HEK293 (cell line): ENCODE measurements at regions not wholly inside any gene's neighbourhood (a gene's known extent, or its start where the extent isn't known, plus 50 kb on each side); places are given as distances from the start of the nearest gene placed in this dataset.

Experiments used
- CTCF ChIA-PET: fragments of 350-600 bp; formaldehyde crosslinking; extraction: SDS; loops from one replicate; lab custom pipeline; 2021; ENCODE audit warnings: antibody characterized with exemption; lab: Yijun Ruan, JAX
- POLR2A ChIA-PET: fragments of 300-600 bp; formaldehyde crosslinking; extraction: SDS; loops from one replicate; lab custom pipeline; 2020; ENCODE audit warnings: antibody characterized with exemption, inconsistent platforms; lab: Yijun Ruan, JAX
- H3K27ac ChIP-seq: fragments of 200-500 bp; sonication (Bioruptor generic); 2 replicates; pipeline ENCODE4 v1.5.1; 2014; ENCODE audit warnings: low read depth, low read length, control low read depth, inconsistent platforms; ENCODE audit errors: extremely low read depth
- H3K36me3 ChIP-seq, 2 experiments: fragments of 200-500 bp in 1 of 2; sonication (Bioruptor generic) in 1 of 2; 1 replicate in 1 of 2; 2 replicates in 1 of 2; pipeline ENCODE4 v1.5.1; 2014 to 2017; ENCODE audit warnings: inconsistent platforms in 2 of 2, low read length in 2 of 2; ENCODE audit not compliant: control insufficient read depth in 2 of 2, insufficient read depth in 1 of 2
- H3K4me1 ChIP-seq: fragments of 200-500 bp; sonication (Bioruptor generic); 2 replicates; pipeline ENCODE4 v1.5.1; 2014; ENCODE audit warnings: mild to moderate bottlenecking, low read length, inconsistent platforms; ENCODE audit not compliant: control insufficient read depth, insufficient read depth
- H3K4me3 ChIP-seq: 2 replicates; pipeline ENCODE4 v1.5.1; 2011; ENCODE audit warnings: low read depth, mild to moderate bottlenecking, control low read depth, low read length, moderate library complexity
- H3K9me3 ChIP-seq: fragments of 200-500 bp; sonication (Bioruptor generic); 2 replicates; pipeline ENCODE4 v1.5.1; 2014; ENCODE audit warnings: low read depth, low read length, inconsistent platforms; ENCODE audit not compliant: control insufficient read depth, insufficient read depth
- BCL11A ChIP-seq: fragments of 450-650 bp; formaldehyde crosslinking; IDR thresholded peaks from 2 replicates; pipeline ENCODE4 v1.5.1; 2016; ENCODE audit warnings: low read depth, missing biosample characterization, missing genetic modification characterization
- ELK4 ChIP-seq: IDR thresholded peaks from 2 replicates; pipeline ENCODE4 v1.6.1; 2011; ENCODE audit warnings: mild to moderate bottlenecking, low read depth, low read length, borderline replicate concordance
- FEZF1 ChIP-seq: fragments of 450-650 bp; formaldehyde crosslinking; IDR thresholded peaks from 2 replicates; pipeline ENCODE4 v1.5.1; 2016; ENCODE audit warnings: missing biosample characterization, missing genetic modification characterization
- HOXA7 ChIP-seq: sonication (generic); formaldehyde crosslinking; IDR thresholded peaks from 2 replicates; pipeline ENCODE4 v1.8.1; 2022; ENCODE audit warnings: missing genetic modification reagents, borderline replicate concordance
- IKZF3 ChIP-seq: fragments of 450-650 bp; IDR thresholded peaks from 2 replicates; pipeline ENCODE4 v1.5.0; 2018; ENCODE audit warnings: missing biosample characterization, mild to moderate bottlenecking, missing genetic modification characterization, moderate library complexity
- INSM2 ChIP-seq: fragments of 450-650 bp; formaldehyde crosslinking; IDR thresholded peaks from 2 replicates; pipeline ENCODE4 v1.5.1; 2016; ENCODE audit warnings: missing biosample characterization, missing genetic modification characterization
- KLF16 ChIP-seq: fragments of 450-650 bp; formaldehyde crosslinking; IDR thresholded peaks from 2 replicates; pipeline ENCODE4 v1.5.1; 2017; ENCODE audit warnings: missing biosample characterization, missing genetic modification characterization
- KLF9 ChIP-seq: fragments of 450-650 bp; formaldehyde crosslinking; IDR thresholded peaks from 2 replicates; pipeline ENCODE4 v1.5.1; 2016; ENCODE audit warnings: missing biosample characterization, missing genetic modification characterization, low read depth
- OVOL3 ChIP-seq: fragments of 450-650 bp; formaldehyde crosslinking; IDR thresholded peaks from 2 replicates; pipeline ENCODE4 v1.5.1; 2016; ENCODE audit warnings: missing biosample characterization, missing genetic modification characterization
- PRDM1 ChIP-seq: fragments of 450-650 bp; formaldehyde crosslinking; IDR thresholded peaks from 2 replicates; pipeline ENCODE4; 2016; ENCODE audit warnings: missing biosample characterization, missing genetic modification characterization
- RBAK ChIP-seq: fragments of 450-650 bp; formaldehyde crosslinking; IDR thresholded peaks from 2 replicates; pipeline ENCODE4 v1.5.1; 2016; ENCODE audit warnings: missing biosample characterization, missing genetic modification characterization
- REPIN1 ChIP-seq: fragments of 450-650 bp; formaldehyde crosslinking; IDR thresholded peaks from 2 replicates; pipeline ENCODE4 v1.5.1; 2017; ENCODE audit warnings: missing biosample characterization, missing genetic modification characterization, low read depth
- YY1 ChIP-seq: fragments of 450-650 bp; formaldehyde crosslinking; IDR thresholded peaks from 2 replicates; pipeline ENCODE4 v1.5.1; 2018; ENCODE audit warnings: missing biosample characterization, missing genetic modification characterization
- ZBTB49 ChIP-seq: fragments of 450-650 bp; formaldehyde crosslinking; IDR thresholded peaks from 2 replicates; pipeline ENCODE4 v1.5.1; 2016; ENCODE audit warnings: missing biosample characterization, missing genetic modification characterization, low read depth
- ZFP41 ChIP-seq: fragments of 450-650 bp; formaldehyde crosslinking; IDR thresholded peaks from 2 replicates; pipeline ENCODE4 v1.5.1; 2016; ENCODE audit warnings: missing biosample characterization, missing genetic modification characterization, borderline replicate concordance
- ZNF138 ChIP-seq: fragments of 450-650 bp; formaldehyde crosslinking; IDR thresholded peaks from 2 replicates; pipeline ENCODE4 v1.5.1; 2016; ENCODE audit warnings: missing biosample characterization, missing genetic modification characterization, borderline replicate concordance
- ZNF280D ChIP-seq: fragments of 450-650 bp; formaldehyde crosslinking; IDR thresholded peaks from 2 replicates; pipeline ENCODE4 v1.5.1; 2016; ENCODE audit warnings: missing biosample characterization, missing genetic modification characterization
- ZNF433 ChIP-seq: fragments of 450-650 bp; formaldehyde crosslinking; IDR thresholded peaks from 2 replicates; pipeline ENCODE4 v1.5.1; 2016; ENCODE audit warnings: missing biosample characterization, missing genetic modification characterization, low read depth
- ZNF449 ChIP-seq: fragments of 450-650 bp; formaldehyde crosslinking; IDR thresholded peaks from 2 replicates; pipeline ENCODE4 v1.5.1; 2017; ENCODE audit warnings: missing biosample characterization, mild to moderate bottlenecking, missing genetic modification characterization, moderate library complexity
- ZNF510 ChIP-seq: fragments of 450-650 bp; formaldehyde crosslinking; IDR thresholded peaks from 2 replicates; pipeline ENCODE4 v1.5.1; 2018; ENCODE audit warnings: mild to moderate bottlenecking, missing genetic modification characterization, missing biosample characterization; ENCODE audit not compliant: insufficient replicate concordance
- ZNF580 ChIP-seq: fragments of 450-650 bp; formaldehyde crosslinking; IDR thresholded peaks from 2 replicates; pipeline ENCODE4 v1.5.1; 2016; ENCODE audit warnings: missing biosample characterization, missing genetic modification characterization

GRCh38 chr3:132261506-132261905, 55.7 kb upstream of the ACP3 start:
- TF ChIP-seq ZBTB49 (tag by site-specific recombination) (no peak), BCL11A (tag by site-specific recombination) (no peak), KLF9 (tag by site-specific recombination) (no peak), YY1 (tag by site-specific recombination) (no peak), RBAK (no peak), OVOL3 (no peak), ZNF280D (no peak), ELK4 (no peak), ZFP41 (no peak), ZNF449 (no peak), ZNF433 (tag by site-specific recombination) (no peak), FEZF1 (tag by site-specific recombination) (no peak), IKZF3 (tag by site-specific recombination) (no peak)
- no peak overlapping the region for H3K27ac ChIP-seq
- CTCF ChIA-PET = interaction anchor here (0.6 kb wide), 1 partner anchor 9 kb away, joined by 3 read pairs; no protein-coding TSS in a partner anchor
- H3K4me3 ChIP-seq = no peak overlapping the region
- no peaks in the 10 kb centered on the region for H3K36me3 ChIP-seq
- POLR2A ChIA-PET = no interaction called here
- H3K9me3 ChIP-seq = no peaks in the 10 kb centered on the region
- H3K4me1 ChIP-seq = no peaks in the 10 kb centered on the region

GRCh38 chr3:132262305-132262704, 54.9 kb upstream of the ACP3 start:
- ChIA-PET POLR2A (no interaction called here), CTCF (no interaction called here)
- TF ChIP-seq HOXA7 (no peak), ZNF510 (no peak), INSM2 (tag by site-specific recombination) (no peak), PRDM1 (tag by site-specific recombination) (no peak), KLF16 (tag by site-specific recombination) (no peak), ZNF138 (tag by site-specific recombination) (no peak), REPIN1 (no peak), ZNF580 (tag by site-specific recombination) (no peak)
- Histone ChIP-seq H3K4me3 (no peak overlapping the region), H3K36me3 (no peaks in the 10 kb centered on the region), H3K27ac (no peak overlapping the region), H3K9me3 (no peaks in the 10 kb centered on the region), H3K4me1 (no peaks in the 10 kb centered on the region)
